Mucosa of descending colon (tissue), 3 donors: ENCODE measurements at regions not wholly inside any gene's neighbourhood (a gene's known extent, or its start where the extent isn't known, plus 50 kb on each side); places are given as distances from the start of the nearest gene placed in this dataset.

ENCODE experiments used
- ATAC-seq: fragments of 200-7000 bp; cut with Tn5 transposase; one replicate; pipeline ENCODE4 v1.9.1; 2020; ENCODE audit warnings: mild to moderate bottlenecking, moderate library complexity
- DNase-seq, 3 donors: peaks; one replicate each; pipeline ENCODE4 v3.0.0-alpha.2; 2020
- H3K36me3 ChIP-seq: fragments of 200-600 bp; one replicate; pipeline ENCODE4 v1.8.0; 2021; ENCODE audit warnings: low read depth, mild to moderate bottlenecking
- H3K4me1 ChIP-seq: fragments of 200-600 bp; one replicate; pipeline ENCODE4 v1.8.0; 2021; ENCODE audit warnings: low read depth, mild to moderate bottlenecking
- H3K4me3 ChIP-seq: fragments of 200-600 bp; one replicate; pipeline ENCODE4 v1.8.0; 2021; ENCODE audit warnings: mild to moderate bottlenecking
- H3K9me3 ChIP-seq: fragments of 200-600 bp; one replicate; pipeline ENCODE4 v1.8.0; 2021; ENCODE audit warnings: mild to moderate bottlenecking
- intact Hi-C, 2 donors: fragments of 100-400 bp; cut with DNase I in 1 of 2; cut with micrococcal nuclease in 1 of 2; formaldehyde crosslinking; loops; one replicate each; pipeline versions ENCODE4 v1.11.0 to v1.11.1; 2022; cut with DNase I, micrococcal nuclease
- TF ChIP-seq, protein P1 (sequence below): fragments of 200-600 bp; IDR thresholded peaks from one replicate; pipeline ENCODE4 v1.8.0; 2022; ENCODE audit warnings: antibody characterized with exemption, mild to moderate bottlenecking
- donor health status: DM: no; HTN: no; CAD: no; lungs with moderate emphysema.
- donor health status: DM: no; HTN: no; CAD: no.
- donor health status: DM: no; HTN: yes; CAD: no.

DNA sequence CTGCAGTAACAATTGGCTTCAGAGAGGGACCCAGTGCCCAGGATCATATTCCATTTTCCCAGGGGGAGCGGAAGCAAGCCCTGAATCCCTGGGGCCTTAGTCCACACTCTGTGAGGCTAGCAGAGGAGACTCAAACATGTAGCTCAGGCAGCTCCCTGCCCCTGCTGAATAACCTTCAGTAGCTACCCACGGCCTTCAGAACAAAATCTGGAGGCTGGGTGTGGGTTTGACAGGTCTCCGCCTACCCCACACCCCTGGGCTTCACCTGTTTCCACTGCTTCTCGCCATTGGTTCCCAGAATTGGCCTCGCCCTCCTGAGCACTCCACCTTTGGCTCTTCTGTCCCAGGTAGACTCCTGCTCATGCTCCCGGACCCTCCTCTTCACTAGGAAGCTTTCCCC is 93.6 kb upstream of the ATP2B2 start:
- H3K4me1 ChIP-seq: no peaks in the 10 kb centered on the region
- DNase-seq: no peak
- TF ChIP-seq, protein P1, sequence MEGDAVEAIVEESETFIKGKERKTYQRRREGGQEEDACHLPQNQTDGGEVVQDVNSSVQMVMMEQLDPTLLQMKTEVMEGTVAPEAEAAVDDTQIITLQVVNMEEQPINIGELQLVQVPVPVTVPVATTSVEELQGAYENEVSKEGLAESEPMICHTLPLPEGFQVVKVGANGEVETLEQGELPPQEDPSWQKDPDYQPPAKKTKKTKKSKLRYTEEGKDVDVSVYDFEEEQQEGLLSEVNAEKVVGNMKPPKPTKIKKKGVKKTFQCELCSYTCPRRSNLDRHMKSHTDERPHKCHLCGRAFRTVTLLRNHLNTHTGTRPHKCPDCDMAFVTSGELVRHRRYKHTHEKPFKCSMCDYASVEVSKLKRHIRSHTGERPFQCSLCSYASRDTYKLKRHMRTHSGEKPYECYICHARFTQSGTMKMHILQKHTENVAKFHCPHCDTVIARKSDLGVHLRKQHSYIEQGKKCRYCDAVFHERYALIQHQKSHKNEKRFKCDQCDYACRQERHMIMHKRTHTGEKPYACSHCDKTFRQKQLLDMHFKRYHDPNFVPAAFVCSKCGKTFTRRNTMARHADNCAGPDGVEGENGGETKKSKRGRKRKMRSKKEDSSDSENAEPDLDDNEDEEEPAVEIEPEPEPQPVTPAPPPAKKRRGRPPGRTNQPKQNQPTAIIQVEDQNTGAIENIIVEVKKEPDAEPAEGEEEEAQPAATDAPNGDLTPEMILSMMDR: no peak
- H3K9me3 ChIP-seq: no peaks in the 10 kb centered on the region
- intact Hi-C loops: no loop called here
- no peaks in the 10 kb centered on the region for H3K36me3 ChIP-seq
- no peak overlapping the region for H3K4me3 ChIP-seq
- ATAC-seq: no peak

DNA sequence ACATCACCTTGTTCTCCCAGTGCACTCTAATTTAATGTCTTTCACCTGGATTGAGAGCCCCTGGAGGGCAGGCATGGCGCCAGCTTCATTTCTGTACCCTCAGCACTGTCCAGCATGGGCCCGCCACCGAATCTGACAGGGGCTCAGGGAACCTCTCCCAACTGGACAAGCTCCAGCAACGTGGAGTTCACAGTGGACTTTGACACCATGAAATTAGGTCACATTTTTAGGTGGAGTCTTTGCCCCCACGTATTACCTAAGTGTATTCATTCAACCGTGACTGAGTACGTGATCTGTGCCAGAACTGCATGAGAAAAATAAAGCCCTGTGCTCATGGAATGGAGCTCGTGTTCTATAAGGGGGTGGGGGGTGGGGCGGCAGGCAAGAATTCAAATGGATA is 94.1 kb upstream of the ATP2B2 start:
- no peak overlapping the region for H3K4me3 ChIP-seq
- intact Hi-C loops: no loop called here
- no peaks in the 10 kb centered on the region for H3K36me3 ChIP-seq
- H3K4me1 ChIP-seq: no peaks in the 10 kb centered on the region
- TF ChIP-seq, protein P1: no peak
- DNase-seq (no peak), ATAC-seq (no peak)
- no peaks in the 10 kb centered on the region for H3K9me3 ChIP-seq

DNA sequence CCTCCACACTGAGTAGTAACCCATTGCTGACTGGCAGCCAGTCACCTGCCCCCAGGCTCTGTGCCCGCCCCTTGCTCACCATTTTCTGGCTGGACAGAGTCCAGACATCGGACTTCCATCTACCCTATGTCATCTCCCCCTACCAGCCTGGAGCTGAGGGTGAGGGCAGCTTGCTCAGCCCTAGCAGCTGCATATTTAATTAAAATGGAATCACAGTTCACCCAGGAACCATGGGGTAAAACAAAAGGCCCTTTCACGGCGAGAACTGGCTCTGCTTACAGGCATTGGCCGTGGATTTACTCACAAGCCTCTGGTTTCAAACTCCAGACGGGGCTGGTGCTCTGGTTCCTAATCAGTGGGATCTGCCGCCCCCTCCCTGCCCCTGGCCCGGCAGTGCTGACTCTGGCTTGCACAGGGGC is 94.9 kb upstream of the ATP2B2 start:
- no peaks in the 10 kb centered on the region for H3K36me3 ChIP-seq
- intact Hi-C loops: no loop called here
- no peaks in the 10 kb centered on the region for H3K4me1 ChIP-seq
- ATAC-seq (no peak), DNase-seq (no peak)
- H3K9me3 ChIP-seq: no peaks in the 10 kb centered on the region
- TF ChIP-seq, protein P1: no peak
- H3K4me3 ChIP-seq: no peak overlapping the region

DNA sequence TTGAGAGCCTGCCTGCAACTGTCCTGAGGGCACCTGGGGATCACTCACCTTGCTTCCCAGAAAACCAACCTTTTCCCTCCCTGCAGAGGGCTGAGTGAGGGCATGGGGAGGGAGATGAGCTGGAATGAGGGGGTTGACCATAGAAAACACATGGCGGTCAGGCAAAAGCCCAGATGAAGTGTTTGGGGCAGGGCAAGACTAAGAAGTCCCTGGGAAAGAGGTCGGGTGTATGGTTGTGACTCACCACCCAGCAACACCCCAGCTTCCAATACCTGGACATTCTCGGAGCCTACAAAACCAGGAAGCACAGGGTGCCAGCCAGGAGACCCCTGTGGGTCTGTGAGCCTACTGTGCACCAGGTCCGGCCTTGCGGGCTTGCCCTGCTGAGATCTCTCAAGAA is 95.3 kb upstream of the ATP2B2 start:
- no peak overlapping the region for H3K4me3 ChIP-seq
- no peaks in the 10 kb centered on the region for H3K9me3 ChIP-seq
- H3K4me1 ChIP-seq: no peaks in the 10 kb centered on the region
- intact Hi-C loops: no loop called here
- ATAC-seq: no peak
- no peaks in the 10 kb centered on the region for H3K36me3 ChIP-seq
- TF ChIP-seq, protein P1: no peak
- DNase-seq: no peak

DNA sequence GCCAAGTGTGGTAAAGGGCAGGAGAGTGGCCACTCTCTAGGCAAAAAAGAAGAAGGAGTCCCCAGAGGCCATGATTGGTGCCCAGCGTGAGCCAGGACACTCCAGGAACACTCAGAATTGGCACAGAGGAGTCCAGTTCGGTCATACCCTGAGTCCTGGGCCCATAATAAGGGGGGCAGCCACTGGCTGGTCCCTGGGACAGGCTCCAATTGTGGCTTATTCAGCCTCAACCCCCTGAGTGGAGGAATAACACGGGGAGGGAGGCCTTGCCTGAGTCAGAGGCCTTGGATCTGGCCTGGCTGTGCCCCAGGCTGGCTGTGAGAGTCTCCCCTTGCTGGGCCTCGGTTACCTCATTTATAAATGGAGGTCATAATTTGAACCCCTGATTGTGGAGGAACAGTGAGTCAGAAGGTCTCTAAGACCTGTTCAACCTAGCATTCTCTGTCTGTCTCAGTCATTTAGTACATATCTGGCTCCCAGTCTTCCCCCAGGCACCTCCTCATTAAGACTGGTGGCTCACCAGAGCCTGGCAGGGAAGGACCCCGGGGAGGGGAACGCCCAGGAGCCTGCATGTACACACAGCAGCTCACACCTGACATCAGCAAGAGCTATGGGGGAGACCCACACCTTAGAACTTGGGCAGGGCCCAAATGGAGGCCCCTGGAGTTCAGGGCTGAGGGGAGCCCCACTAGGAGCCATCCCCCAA is 95.9 kb upstream of the ATP2B2 start:
- intact Hi-C loops: no loop called here
- Histone ChIP-seq H3K4me3 (no peak overlapping the region), H3K9me3 (no peaks in the 10 kb centered on the region), H3K4me1 (no peaks in the 10 kb centered on the region), H3K36me3 (no peaks in the 10 kb centered on the region)
- TF ChIP-seq, protein P1: no peak
- ATAC-seq (no peak), DNase-seq (no peak)

DNA sequence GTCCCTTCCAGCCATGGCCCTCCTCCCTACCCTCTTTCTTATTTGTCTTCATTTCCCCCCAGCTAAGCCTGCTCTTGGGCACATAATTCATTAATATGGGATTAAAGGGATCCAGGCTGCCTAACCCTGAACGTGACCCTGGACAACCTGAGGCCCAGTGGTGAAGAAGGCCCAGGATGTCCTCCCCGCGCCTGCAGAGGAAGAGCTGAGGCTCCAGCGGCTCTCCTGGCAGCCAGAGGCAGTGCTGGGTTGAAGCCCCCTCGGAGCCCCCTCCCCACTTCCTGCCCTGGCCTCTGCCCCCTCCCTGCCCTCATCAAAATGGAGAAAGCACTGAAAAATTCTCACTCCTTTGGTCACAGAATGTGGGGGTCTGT is 96.5 kb upstream of the ATP2B2 start:
- intact Hi-C loops: no loop called here

More for the DNA sequence above, 96.5 kb upstream of the ATP2B2 start:
- Histone ChIP-seq H3K36me3 (no peaks in the 10 kb centered on the region), H3K4me1 (no peaks in the 10 kb centered on the region), H3K4me3 (no peak overlapping the region), H3K9me3 (no peaks in the 10 kb centered on the region)
- ATAC-seq: no peak
- no peak for DNase-seq
- TF ChIP-seq, protein P1: no peak
